ENCODE measurements at regions not wholly inside any gene's neighbourhood (a gene's known extent, or its start where the extent isn't known, plus 50 kb on each side); places are given as distances from the start of the nearest gene placed in this dataset.

GRCh38 chr5:18630458-18631045 lies 996.3 kb downstream of the TAF11L14 start:
- TF ChIP-seq CTCF (IDR thresholded peaks at IDR 0.05 in 4 of 5, conservative IDR thresholded peaks at IDR 0.05 in 1 of 5) (no peak), POLR2A (IDR thresholded peaks at IDR 0.05) (no peak)
